Keratinocyte (primary cell): ENCODE measurements at regions not wholly inside any gene's neighbourhood (a gene's known extent, or its start where the extent isn't known, plus 50 kb on each side); places are given as distances from the start of the nearest gene placed in this dataset.

ENCODE experiments used
- DNase-seq: peaks from one replicate; pipeline ENCODE4 v3.0.0-alpha.2; 2011; ENCODE audit warnings: low read depth, missing footprints, low spot score
- FAIRE-seq: peaks from 2 replicates; lab custom pipeline; 2011; peaks lifted over from hg19 to GRCh38; lab: Jason Lieb, UNC
- H2AFZ ChIP-seq: 2 replicates; pipeline ENCODE4 v1.6.0; 2012; ENCODE audit warnings: low read length, control low read depth, inconsistent platforms; ENCODE audit not compliant: control insufficient read depth
- H3K27ac ChIP-seq: 2 replicates; pipeline ENCODE4 v1.5.1; 2011; ENCODE audit warnings: low read length; ENCODE audit not compliant: control insufficient read depth, insufficient read depth
- H3K27me3 ChIP-seq: 3 replicates; pipeline ENCODE4 v1.6.0; 2011; ENCODE audit warnings: low read length; ENCODE audit not compliant: control insufficient read depth, insufficient read depth; ENCODE audit errors: extremely low read depth
- H3K36me3 ChIP-seq, 2 experiments: 2 replicates in 1 of 2; 3 replicates in 1 of 2; pipeline ENCODE4 v1.5.1; 2011; ENCODE audit warnings: low read length in 2 of 2, mild to moderate bottlenecking in 1 of 2; ENCODE audit not compliant: control insufficient read depth in 2 of 2, insufficient read depth in 2 of 2; ENCODE audit errors: extremely low read depth in 1 of 2
- H3K4me1 ChIP-seq: 3 replicates; pipeline ENCODE4 v1.5.1; 2011; ENCODE audit warnings: low read length; ENCODE audit not compliant: control insufficient read depth, insufficient read depth; ENCODE audit errors: extremely low read depth
- H3K4me2 ChIP-seq: 3 replicates; pipeline ENCODE4 v1.6.0; 2011; ENCODE audit warnings: low read depth, low read length; ENCODE audit not compliant: control insufficient read depth, insufficient read depth; ENCODE audit errors: extremely low read depth
- H3K4me3 ChIP-seq, 3 experiments: fragments of 200-600 bp in 1 of 3; sonication (generic) in 1 of 3; 2 replicates in 2 of 3; 3 replicates in 1 of 3; pipeline ENCODE4 v1.5.1; 2011 to 2016; ENCODE audit warnings: low read length in 3 of 3, mild to moderate bottlenecking in 3 of 3, control low read depth in 2 of 3, inconsistent platforms in 1 of 3, low read depth in 1 of 3, mixed read lengths in 1 of 3, mixed run types in 1 of 3, moderate library complexity in 1 of 3; ENCODE audit not compliant: control insufficient read depth in 2 of 3, insufficient read depth in 2 of 3; ENCODE audit errors: extremely low read depth in 1 of 3
- H3K79me2 ChIP-seq: 2 replicates; pipeline ENCODE4 v1.6.0; 2012; ENCODE audit warnings: low read length; ENCODE audit not compliant: control insufficient read depth, insufficient read depth
- H3K9ac ChIP-seq: 3 replicates; pipeline ENCODE4 v1.6.0; 2011; ENCODE audit warnings: low read length; ENCODE audit not compliant: control insufficient read depth, insufficient read depth; ENCODE audit errors: extremely low read depth
- H3K9me1 ChIP-seq: 3 replicates; pipeline ENCODE4 v1.6.0; 2011; ENCODE audit warnings: low read length; ENCODE audit not compliant: control insufficient read depth, insufficient read depth; ENCODE audit errors: extremely low read depth
- H3K9me3 ChIP-seq: 2 replicates; pipeline ENCODE4 v1.5.1; 2012; ENCODE audit warnings: low read depth, low read length; ENCODE audit not compliant: control insufficient read depth
- H4K20me1 ChIP-seq: 3 replicates; pipeline ENCODE4 v1.6.0; 2011; ENCODE audit warnings: low read length; ENCODE audit not compliant: control insufficient read depth, insufficient read depth; ENCODE audit errors: extremely low read depth
- EZH2 ChIP-seq: IDR thresholded peaks from one replicate; pipeline ENCODE4 v1.6.1; 2012; ENCODE audit warnings: inconsistent platforms, mild to moderate bottlenecking, low read length, moderate library complexity
- dilution Hi-C: fragments of 300-500 bp; cut with MboI; formaldehyde crosslinking; loops from one replicate; pipeline ENCODE4 v1.7.0; 2020; ENCODE audit warnings: low sequenced_read_pairs; ENCODE audit not compliant: extremely low pct_ligation_motif_present
- TF ChIP-seq, protein P1 (sequence below), 3 experiments: IDR thresholded peaks in 1 of 3; conservative IDR thresholded peaks in 1 of 3; optimal IDR thresholded peaks in 1 of 3; 2 replicates in 2 of 3; 3 replicates in 1 of 3; pipeline versions ENCODE3 to v1.5.1; 2011; ENCODE audit warnings: low read length in 3 of 3, mild to moderate bottlenecking in 3 of 3, moderate library complexity in 2 of 3, control low read depth in 1 of 3, inconsistent platforms in 1 of 3; ENCODE audit not compliant: insufficient read depth in 2 of 3; ENCODE audit errors: extremely low read depth in 1 of 3

DNA sequence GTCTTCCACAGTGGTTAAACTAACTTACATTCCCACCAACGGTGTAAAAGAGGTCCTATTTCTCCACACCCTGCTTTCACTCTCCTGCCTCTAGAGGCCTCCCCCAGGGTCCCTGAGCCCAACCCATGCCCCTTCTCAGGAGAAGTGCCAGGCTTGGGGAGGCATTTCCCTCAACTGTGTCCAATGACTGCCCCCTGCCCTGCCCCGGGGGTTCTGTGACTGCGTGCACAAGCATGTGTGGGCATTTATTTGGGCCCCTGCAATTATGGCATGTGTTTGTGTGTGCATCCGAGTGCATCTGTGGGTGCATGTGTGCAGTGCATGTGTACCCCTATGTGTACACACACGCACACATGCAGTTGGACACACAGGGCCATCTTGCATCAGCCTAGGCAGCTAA is 57.3 kb downstream of the INHBB start:
- DNase-seq, result no peak
- H3K27ac ChIP-seq, result no peak overlapping the region
- H3K79me2 ChIP-seq, result no peaks in the 10 kb centered on the region
- H3K9ac ChIP-seq, result no peak overlapping the region
- H3K4me1 ChIP-seq, result no peaks in the 10 kb centered on the region
- H2AFZ ChIP-seq, result no peak overlapping the region
- dilution Hi-C loops, result no loop called here
- no peaks in the 10 kb centered on the region for H4K20me1 ChIP-seq
- TF ChIP-seq EZH2, result no peak
- TF ChIP-seq, protein P1, sequence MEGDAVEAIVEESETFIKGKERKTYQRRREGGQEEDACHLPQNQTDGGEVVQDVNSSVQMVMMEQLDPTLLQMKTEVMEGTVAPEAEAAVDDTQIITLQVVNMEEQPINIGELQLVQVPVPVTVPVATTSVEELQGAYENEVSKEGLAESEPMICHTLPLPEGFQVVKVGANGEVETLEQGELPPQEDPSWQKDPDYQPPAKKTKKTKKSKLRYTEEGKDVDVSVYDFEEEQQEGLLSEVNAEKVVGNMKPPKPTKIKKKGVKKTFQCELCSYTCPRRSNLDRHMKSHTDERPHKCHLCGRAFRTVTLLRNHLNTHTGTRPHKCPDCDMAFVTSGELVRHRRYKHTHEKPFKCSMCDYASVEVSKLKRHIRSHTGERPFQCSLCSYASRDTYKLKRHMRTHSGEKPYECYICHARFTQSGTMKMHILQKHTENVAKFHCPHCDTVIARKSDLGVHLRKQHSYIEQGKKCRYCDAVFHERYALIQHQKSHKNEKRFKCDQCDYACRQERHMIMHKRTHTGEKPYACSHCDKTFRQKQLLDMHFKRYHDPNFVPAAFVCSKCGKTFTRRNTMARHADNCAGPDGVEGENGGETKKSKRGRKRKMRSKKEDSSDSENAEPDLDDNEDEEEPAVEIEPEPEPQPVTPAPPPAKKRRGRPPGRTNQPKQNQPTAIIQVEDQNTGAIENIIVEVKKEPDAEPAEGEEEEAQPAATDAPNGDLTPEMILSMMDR (optimal IDR thresholded peaks at IDR 0.05 in 1 of 3, IDR thresholded peaks at IDR 0.05 in 1 of 3, conservative IDR thresholded peaks at IDR 0.05 in 1 of 3; ENCODE audit: extremely low read depth in 1 of 3, insufficient read depth in 2 of 3, low read length in 3 of 3), result no peak
- H3K4me3 ChIP-seq, result no peak overlapping the region
- no peaks in the 10 kb centered on the region for H3K36me3 ChIP-seq
- no peak for FAIRE-seq
- no peaks in the 10 kb centered on the region for H3K9me1 ChIP-seq
- peaks cover 15% of the 10 kb centered on the region for H3K27me3 ChIP-seq
- H3K4me2 ChIP-seq, result no peak overlapping the region
- no peaks in the 10 kb centered on the region for H3K9me3 ChIP-seq

DNA sequence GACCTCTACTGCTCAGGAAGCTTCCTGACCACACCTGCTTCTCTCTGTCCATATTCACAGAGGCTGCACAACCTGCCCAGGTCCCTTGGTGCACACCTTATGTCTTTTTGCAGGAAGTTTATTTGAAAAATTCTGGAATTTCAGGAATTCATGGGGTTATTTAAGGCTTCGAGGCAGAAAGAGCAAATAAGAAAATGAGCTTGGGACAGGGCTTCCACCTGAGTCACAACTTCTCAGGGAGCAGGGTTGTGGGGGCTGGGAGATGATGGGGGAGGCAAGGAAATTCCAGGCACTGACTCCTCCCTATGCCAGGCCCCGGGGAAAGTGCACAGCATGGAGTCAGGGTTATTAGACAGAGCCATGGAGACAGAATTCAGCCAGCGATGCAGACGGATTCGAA is 57.7 kb downstream of the INHBB start:
- Histone ChIP-seq H3K4me3 (no peak overlapping the region), H4K20me1 (no peaks in the 10 kb centered on the region), H3K9me3 (no peaks in the 10 kb centered on the region), H2AFZ (no peak overlapping the region), H3K4me2 (no peak overlapping the region), H3K4me1 (no peaks in the 10 kb centered on the region), H3K9ac (no peak overlapping the region), H3K36me3 (no peaks in the 10 kb centered on the region), H3K79me2 (no peaks in the 10 kb centered on the region), H3K27ac (no peak overlapping the region), H3K27me3 (peaks cover 15% of the 10 kb centered on the region), H3K9me1 (no peaks in the 10 kb centered on the region)
- no peak for FAIRE-seq
- dilution Hi-C loops, result no loop called here
- TF ChIP-seq EZH2, result no peak
- TF ChIP-seq, protein P1 (optimal IDR thresholded peaks at IDR 0.05 in 1 of 3, IDR thresholded peaks at IDR 0.05 in 1 of 3, conservative IDR thresholded peaks at IDR 0.05 in 1 of 3; ENCODE audit: extremely low read depth in 1 of 3, insufficient read depth in 2 of 3, low read length in 3 of 3), result no peak
- no peak for DNase-seq
